Mesothelial cell of epicardium (in vitro differentiated cells): ENCODE measurements at regions not wholly inside any gene's neighbourhood (a gene's known extent, or its start where the extent isn't known, plus 50 kb on each side); places are given as distances from the start of the nearest gene placed in this dataset.
"Not testable (repeated sequence)": the region's sequence is repeated elsewhere in the genome, so short reads cannot be mapped to it uniquely, and the experiment has no call there.

ENCODE experiments used
- DNase-seq, 2 experiments: peaks; one replicate each; pipeline ENCODE4 v3.0.0; 2021; ENCODE audit warnings: low spot score in 2 of 2; ENCODE audit not compliant: unreplicated experiment in 2 of 2
- H3K27ac Mint-ChIP-seq: 2 replicates; pipeline ENCODE4 v1.8.0; 2021; ENCODE audit warnings: mixed read lengths
- H3K27me3 Mint-ChIP-seq: 2 replicates; pipeline ENCODE4 v1.8.0; 2021; ENCODE audit warnings: low read depth, mixed read lengths
- H3K36me3 Mint-ChIP-seq: 2 replicates; pipeline ENCODE4 v1.8.0; 2021; ENCODE audit warnings: mixed read lengths
- H3K4me1 Mint-ChIP-seq: 2 replicates; pipeline ENCODE4 v1.8.0; 2021; ENCODE audit warnings: mixed read lengths
- H3K4me3 Mint-ChIP-seq: 2 replicates; pipeline ENCODE4 v1.8.0; 2021; ENCODE audit warnings: mild to moderate bottlenecking, moderate library complexity, mixed read lengths
- H3K9me3 Mint-ChIP-seq: 2 replicates; pipeline ENCODE4 v1.8.0; 2021; ENCODE audit warnings: mixed read lengths
- CTCF ChIP-seq: fragments of 200-600 bp; sonication (generic); IDR thresholded peaks from one replicate; pipeline ENCODE4 v1.5.0; 2021; ENCODE audit warnings: antibody characterized with exemption; ENCODE audit not compliant: unreplicated experiment

- H3K36me3 Mint-ChIP-seq, result no peaks in the 10 kb centered on the region
- H3K27ac Mint-ChIP-seq, result no peak overlapping the region
- no peak overlapping the region for H3K4me3 Mint-ChIP-seq
- DNase-seq, result no peak
- H3K9me3 Mint-ChIP-seq, result peaks cover 15% of the 10 kb centered on the region
- H3K27me3 Mint-ChIP-seq, result no peaks in the 10 kb centered on the region
- no peaks in the 10 kb centered on the region for H3K4me1 Mint-ChIP-seq
- TF ChIP-seq CTCF, result no peak
Measured at GRCh38 chrX:137747244-137748043, 181.5 kb downstream of the ZIC3 start.

- H3K27me3 Mint-ChIP-seq, result no peaks in the 10 kb centered on the region
- H3K4me3 Mint-ChIP-seq, result no peak overlapping the region
- H3K4me1 Mint-ChIP-seq, result no peaks in the 10 kb centered on the region
- H3K27ac Mint-ChIP-seq, result no peak overlapping the region
- H3K36me3 Mint-ChIP-seq, result no peaks in the 10 kb centered on the region
- no peak for DNase-seq
- H3K9me3 Mint-ChIP-seq, result peaks cover 12% of the 10 kb centered on the region
- no peak for TF ChIP-seq CTCF
Measured at GRCh38 chrX:137748827-137749226, 182.9 kb downstream of the ZIC3 start.

GRCh38 chrX:137749246-137749645, 183.3 kb downstream of the ZIC3 start:
- Mint-ChIP-seq H3K9me3 (peaks cover 12% of the 10 kb centered on the region), H3K4me1 (no peaks in the 10 kb centered on the region), H3K27ac (no peak overlapping the region), H3K27me3 (no peaks in the 10 kb centered on the region), H3K4me3 (no peak overlapping the region), H3K36me3 (no peaks in the 10 kb centered on the region)
- no peak for DNase-seq
- TF ChIP-seq CTCF, result no peak

- Mint-ChIP-seq H3K36me3 (no peaks in the 10 kb centered on the region), H3K4me3 (no peak overlapping the region), H3K9me3 (peaks cover 36% of the 10 kb centered on the region), H3K4me1 (no peaks in the 10 kb centered on the region), H3K27me3 (no peaks in the 10 kb centered on the region), H3K27ac (no peak overlapping the region)
- TF ChIP-seq CTCF, result no peak
- no peak for DNase-seq
Measured at GRCh38 chrX:137771537-137771936, 205.6 kb downstream of the ZIC3 start.

- DNase-seq, result no peak
- H3K4me3 Mint-ChIP-seq, result no peak overlapping the region
- no peaks in the 10 kb centered on the region for H3K36me3 Mint-ChIP-seq
- peaks cover 2% of the 10 kb centered on the region for H3K27me3 Mint-ChIP-seq
- H3K27ac Mint-ChIP-seq, result no peak overlapping the region
- peaks cover 39% of the 10 kb centered on the region for H3K9me3 Mint-ChIP-seq
- H3K4me1 Mint-ChIP-seq, result no peaks in the 10 kb centered on the region
- TF ChIP-seq CTCF, result no peak
Measured at GRCh38 chrX:137792214-137792613, 226.3 kb downstream of the ZIC3 start.

GRCh38 chrX:137797926-137798325, 232.0 kb downstream of the ZIC3 start:
- peaks cover 54% of the 10 kb centered on the region for H3K9me3 Mint-ChIP-seq
- H3K27ac Mint-ChIP-seq, DNase-seq, H3K4me3 Mint-ChIP-seq, H3K36me3 Mint-ChIP-seq, H3K27me3 Mint-ChIP-seq, H3K4me1 Mint-ChIP-seq: not testable (repeated sequence)
